HG02852 (cell line): ENCODE measurements at regions not wholly inside any gene's neighbourhood (a gene's known extent, or its start where the extent isn't known, plus 50 kb on each side); places are given as distances from the start of the nearest gene placed in this dataset.

Experiments used
- ATAC-seq: cut with Tn5 transposase; IDR thresholded peaks from one replicate; pipeline ENCODE4 v1.9.1; 2021; ENCODE audit warnings: mild to moderate bottlenecking, moderate library complexity; ENCODE audit not compliant: unreplicated experiment

DNA sequence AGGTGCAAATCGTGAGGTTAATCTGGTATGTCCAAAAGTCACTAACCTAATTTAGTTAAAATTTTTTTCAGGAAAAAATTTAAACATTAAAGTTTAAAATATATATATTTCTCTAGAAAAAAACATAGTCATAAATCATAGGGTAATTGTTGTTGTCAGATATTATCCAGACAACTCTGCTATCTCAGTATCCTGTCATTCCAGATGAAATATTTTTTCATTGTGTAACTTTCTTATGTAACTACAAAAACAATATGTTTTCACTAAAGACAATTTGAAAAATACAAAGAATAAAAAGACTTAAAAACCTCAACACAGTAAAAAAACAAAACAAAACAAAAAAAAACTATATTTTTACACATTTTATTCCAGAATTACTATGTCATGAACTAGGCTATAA, 57.6 kb downstream of the TENT5A start:
- ATAC-seq = no peak

DNA sequence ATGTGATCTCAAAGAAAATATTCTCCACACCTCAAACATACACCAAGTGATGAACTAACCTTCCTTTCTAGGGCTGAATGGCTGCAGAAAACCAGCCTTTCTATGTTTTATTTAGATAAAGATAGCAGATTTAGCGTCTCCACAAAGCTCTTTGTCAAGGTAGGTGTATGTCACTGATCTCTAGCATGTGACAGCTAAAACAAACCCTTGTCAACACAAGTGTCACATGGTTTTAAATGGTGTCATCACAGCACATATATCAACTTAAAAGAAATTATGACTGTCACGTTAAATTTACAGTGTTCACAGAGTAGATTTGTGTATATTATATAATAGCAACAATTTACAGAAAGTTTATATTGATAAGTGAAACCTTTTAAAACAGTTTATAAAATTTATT, 58.3 kb downstream of the TENT5A start:
- ATAC-seq = no peak

DNA sequence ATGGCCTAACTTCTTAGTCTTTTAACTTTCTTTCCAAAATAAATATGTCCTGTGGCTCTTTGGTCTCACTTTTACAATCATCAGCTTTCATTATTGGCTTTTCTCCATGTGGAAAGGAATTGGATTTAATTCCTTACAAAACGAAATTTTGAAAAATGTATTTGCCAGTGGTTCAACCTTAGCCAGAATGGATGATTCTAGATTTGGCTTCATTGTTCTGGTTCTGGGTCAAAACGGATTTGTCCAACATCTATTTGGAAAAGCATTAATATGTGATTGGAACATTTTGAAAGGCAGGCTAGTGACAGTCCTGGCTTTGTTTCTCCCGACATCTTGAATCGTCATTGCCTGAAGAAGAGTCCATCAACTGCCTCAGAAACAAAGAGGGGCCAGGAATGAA, 59.2 kb downstream of the TENT5A start:
- ATAC-seq = no peak

DNA sequence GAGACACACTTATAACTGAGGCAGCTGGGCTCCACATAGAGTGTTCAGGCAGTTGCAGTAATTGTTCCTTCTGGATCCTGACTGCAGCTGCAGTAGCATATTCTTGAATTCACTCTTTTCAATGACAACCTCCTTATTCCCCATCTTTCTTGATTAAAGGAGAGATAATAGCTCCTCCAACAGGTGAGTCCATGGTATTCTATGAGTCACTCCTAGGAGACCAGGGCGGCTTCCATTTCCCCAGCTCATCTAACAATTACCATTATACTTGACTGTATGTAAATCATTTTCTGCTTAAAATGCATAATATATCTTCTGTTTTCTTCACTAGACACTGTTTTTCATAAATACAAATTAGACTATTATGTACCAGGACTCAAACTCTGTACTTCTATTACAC, 62.4 kb downstream of the TENT5A start:
- no peak for ATAC-seq

DNA sequence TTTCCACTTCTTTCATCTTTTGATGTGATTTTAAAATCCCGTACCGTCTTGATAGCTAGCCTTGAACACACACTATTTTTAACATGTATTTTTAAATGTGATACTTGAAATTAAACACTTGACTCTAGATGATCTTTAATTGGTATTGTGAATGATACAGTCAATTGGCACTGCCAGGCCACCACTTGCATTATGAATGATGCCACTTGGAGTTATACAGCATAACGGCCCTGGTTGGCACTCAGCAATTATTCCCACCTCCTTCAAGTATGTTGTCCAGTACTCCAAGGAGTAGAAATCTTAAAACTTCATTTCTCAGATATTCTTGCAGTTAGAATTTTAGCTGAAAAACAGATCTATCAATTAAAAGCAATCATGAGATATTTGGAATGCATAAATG, 62.9 kb downstream of the TENT5A start:
- ATAC-seq = no peak

DNA sequence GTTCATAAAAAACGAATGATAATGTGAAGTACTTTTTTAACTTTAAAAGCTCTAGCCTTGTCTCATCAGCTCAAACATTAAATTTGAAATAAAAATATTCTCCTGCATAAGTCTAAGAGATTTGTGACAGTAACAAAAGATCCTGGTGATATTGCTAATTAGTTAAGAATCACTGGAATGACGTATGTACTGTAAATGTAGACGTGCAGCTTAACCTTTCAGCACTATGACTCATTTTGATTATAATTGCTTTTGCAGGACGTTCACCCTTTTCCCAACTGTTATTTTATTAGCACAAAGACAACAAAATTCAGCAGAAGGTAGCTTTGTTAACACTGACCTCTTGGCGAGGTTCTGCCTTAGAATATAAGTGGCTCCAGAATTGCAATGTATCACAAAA, 68.6 kb downstream of the TENT5A start:
- no peak for ATAC-seq

DNA sequence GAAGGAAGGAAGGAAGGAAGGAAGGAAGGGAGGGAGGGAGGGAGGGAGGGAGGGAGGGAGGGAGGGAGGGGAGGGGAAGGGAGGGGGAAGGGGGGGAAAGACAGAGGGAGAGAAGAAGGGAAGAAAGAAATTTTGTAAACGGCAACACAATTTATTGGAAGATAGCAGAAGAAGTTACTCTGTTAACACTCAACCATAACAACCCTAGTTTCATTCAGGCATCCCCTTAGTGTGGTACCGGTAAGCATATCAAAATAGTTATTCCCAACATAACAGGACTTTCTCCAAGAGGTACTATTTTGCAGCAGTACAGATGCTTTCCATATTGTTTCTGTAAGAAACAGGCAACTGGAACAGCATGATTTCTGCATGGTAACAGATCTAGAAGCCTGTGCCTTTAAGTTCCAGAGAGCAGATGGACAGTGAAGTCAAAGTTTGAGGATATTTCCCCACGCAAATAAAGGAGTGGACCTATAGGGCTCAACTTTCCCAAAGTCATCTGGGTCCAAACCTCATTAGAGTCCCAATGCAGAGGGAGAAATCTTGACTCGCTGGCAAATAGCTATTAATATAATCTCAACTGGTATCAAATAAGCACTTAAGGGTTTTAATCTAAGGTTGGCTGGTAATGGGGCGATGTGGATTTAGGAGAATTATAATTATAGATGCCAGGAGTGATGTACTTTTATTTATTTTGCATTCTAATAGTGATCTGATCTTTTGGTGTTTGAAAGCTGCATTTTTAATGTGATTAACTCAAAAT, 69.4 kb downstream of the TENT5A start:
- no peak for ATAC-seq

DNA sequence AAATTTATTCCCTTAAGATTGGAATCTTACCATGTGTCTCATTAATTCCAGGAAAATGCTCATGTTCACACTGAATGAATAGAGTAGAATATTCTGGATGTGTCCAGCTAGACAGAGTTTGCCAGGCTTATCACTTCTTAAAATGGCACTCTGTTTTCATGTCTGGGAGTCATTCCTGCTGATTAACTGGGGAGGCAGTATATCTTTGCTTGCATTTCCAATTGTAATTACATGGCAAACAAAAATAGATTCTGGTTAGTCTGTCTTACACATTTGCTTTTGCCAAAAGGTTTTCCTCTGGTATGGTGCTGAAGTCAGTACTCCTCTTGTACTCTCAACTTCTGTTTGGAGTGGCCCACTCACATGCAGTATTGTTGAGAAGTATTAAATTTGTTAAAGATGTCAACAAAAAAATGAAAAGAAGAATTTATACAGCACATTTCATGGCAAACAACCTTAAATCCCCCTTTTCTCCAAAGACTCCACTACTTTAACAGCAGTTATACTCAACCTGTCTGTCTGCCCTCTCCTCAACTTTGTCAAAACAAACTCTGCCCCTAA, 70.2 kb downstream of the TENT5A start:
- no peak for ATAC-seq

DNA sequence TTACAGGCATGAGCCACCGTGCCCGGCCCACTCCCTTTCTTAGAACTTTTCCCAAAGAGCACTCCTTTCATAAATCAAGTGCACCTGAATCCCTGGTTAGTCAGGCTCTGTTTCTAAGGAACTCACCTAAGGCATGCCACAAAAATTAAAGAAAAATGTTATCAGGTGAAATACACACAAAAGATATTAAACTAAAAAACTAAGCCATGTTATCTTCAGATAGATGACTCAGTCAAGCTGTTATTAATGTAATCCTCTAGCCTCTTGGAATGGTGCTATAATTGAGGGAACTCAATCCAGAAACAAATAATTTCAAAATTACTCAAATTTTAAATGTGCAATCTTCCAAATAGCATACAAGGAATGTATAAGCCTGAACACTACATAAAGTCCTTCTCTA, 83.0 kb downstream of the TENT5A start:
- no peak for ATAC-seq

DNA sequence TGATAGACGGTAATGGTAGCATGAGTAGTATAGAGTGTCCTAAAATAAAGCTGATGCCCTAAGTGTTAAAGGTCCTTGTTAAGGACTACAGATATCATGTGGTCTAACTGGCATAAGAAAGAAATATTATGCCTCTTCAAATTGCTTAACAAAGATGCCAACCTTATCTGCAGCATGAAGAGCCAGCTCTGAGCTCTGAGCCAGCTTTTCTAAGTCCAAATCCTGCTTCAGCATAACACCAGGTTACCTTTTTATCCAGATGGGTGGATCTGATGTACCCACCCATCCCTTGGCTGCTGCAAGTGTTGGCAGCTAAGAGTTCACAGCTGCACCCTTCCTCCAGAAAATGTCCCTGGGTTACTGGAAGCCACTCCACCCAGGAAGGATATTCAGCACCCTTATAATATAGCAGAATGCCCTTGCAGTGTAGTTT, 83.8 kb downstream of the TENT5A start:
- ATAC-seq = no peak

DNA sequence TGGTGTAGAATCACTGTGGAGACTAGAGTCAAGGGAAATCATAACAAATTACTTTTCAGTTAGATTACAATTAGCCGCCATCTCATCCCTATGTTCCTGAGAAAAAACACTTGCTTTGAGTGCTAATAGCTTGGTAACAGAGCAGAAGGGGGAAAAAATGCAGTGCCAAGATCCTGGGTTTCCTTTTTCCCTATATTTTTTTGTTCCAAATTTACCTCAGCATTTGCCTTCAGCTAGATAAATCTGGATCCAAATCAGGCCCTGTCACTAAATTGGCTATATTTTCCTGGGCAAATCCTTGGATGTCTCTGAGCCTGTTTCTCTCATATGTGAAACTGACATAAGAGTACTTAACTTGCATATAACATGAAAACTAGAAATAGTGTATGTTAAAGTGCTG, 86.0 kb downstream of the TENT5A start:
- no peak for ATAC-seq

DNA sequence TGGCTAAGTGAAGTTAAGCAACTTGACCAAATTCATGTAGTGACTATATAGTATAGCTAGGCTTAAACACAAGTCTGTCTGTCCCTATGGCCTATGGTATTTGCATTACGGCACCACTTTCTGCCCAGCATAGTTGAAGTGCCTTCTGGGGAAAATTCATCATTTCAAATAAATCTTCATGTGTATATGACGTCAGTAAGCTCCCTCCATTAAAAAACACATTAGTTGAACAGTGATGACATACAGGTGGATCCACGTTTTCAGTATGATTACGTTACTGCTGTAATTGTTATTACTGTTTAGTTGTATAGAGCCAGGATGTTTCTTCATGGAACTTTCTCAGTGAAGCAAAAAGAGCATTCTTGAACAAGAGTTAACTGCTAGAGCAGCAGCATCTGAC, 96.2 kb downstream of the TENT5A start:
- ATAC-seq = no peak

DNA sequence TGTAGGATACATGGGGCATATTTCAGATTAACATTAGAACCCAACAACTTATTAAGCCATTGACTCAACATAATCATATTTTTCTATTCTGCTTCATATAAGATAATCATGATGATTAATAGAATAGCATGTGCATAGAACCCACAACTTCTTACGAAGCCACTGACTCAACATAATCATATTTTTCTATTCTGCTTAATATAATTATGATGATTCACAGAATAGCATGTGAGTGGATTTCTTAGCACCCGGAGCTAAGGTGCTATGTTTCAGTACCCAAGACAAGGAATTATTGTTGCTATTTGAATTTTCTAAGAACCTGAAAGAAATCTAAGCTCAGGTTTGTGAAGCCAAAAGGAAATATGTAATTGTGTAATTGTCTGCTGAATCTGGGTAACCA, 96.8 kb downstream of the TENT5A start:
- ATAC-seq = no peak

DNA sequence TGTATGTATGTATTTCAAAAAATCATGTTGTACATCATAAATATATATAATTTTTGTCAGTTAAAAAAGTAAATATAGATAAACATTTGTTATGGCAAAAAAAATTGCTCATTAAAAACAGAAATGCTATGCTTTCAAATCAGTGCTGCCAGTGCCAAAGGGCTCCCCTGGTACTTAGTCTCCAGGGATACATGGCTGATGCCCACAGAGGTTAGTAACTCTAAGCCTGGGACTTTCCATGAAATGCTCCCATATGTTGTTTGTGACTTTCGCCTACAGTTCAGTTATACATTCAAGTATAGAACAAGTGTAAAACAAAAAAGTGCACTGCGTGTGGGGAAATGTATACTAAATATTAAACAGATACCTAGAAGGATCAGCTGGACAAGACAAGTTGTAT, 104.0 kb downstream of the TENT5A start:
- no peak for ATAC-seq

DNA sequence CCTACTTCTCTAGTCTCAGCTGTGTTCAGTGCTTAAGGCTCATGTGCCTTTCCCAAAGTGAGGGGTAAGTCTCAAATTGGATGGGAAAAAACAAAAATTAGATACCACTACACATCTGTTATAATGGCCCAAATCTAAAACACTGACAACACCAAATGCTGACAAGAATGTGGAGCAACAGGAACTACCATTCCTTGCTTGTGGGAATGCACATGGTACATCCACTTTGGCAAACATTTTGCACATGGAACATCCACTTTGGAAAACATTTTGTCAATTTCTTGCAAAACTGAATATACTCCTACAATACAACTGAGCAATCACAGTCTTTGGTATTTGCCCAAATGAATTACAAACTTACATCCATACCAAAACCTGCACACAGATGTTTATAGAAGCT, 109.3 kb downstream of the TENT5A start:
- no peak for ATAC-seq

DNA sequence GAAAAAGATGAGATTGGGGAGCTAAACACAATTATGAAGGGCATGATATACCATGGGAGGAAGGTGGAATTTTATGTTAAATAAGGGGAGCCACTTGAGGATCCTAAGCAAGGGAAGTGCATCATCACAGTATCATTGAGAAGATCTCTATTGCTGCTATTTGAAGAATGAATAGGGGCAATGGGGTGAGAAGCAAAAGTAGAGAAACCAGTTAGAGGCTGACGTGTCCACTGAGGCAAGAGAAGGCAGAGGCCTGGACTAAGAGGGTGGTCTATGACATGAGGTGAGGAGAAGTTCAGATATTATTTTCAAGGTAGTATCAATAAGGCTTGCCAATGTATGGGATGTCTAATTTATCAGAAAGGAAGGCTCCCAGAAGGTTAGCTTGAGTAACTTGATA, 111.6 kb downstream of the TENT5A start:
- ATAC-seq = no peak

DNA sequence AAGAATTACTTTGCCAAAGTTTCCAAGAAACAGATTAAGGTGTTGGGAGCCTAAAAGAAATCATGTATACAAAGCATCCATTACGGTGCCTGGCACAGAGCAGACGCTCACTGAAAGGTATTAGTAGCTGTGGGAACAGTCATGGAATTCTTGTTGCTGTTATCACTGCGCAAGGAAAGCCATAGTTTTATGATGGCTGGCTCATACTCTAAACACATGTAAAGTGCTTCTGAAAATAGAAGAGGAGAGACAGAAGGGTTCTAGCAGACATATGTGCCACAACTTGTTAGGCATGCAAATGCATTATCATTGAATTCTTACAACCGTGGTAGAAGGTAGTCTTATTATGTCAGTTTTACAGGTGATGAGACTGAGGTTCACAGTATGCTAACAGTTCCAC, 112.4 kb downstream of the TENT5A start:
- ATAC-seq = no peak

DNA sequence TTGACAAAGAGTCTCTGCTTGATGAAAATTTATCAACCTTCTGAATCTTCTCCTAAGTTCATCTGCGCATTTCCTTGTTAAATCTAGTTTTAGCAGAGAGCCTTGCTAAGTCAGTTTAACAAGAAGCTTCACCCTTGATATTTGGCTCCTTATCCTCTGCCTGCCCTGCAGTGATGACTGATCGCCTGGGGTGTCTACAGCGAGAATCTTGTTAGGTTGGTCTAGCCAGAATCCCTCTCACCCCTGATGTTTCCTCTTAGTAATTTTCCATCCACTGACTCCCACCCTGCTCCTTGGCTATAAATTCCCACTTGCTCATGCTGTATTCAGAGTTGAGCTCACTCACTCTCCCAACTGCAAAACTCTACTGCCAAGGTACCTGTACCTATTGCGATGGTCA, 114.1 kb downstream of the TENT5A start:
- ATAC-seq = no peak

DNA sequence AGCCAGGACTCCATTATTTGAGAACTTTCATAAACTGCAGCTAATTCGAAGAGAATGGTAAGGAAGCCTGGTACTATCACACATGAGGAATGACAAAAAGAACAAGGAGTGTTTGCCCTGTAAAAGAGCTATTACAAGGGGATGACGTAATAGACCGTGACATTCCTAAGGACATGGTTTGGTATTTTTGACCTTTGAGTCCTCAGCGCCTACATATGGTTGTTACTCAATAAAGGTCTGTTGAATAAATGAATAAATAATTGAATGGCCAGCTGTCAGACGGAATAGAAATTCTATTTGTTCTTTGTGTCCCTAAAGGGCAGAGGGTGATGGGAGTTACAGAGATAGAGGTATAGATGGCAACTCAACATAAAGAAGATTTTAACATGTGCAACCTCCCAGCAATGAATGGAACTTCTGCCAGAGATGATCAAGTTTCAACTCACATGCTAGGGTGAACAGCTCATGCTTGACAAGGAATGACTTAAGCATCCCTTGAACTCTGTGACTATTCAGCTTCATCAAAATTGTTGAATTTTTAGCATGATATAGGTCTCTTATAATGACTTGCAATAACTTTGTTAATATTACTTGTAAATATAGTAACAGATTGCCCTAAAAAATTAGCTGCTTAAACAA, 115.4 kb downstream of the TENT5A start:
- ATAC-seq = no peak

DNA sequence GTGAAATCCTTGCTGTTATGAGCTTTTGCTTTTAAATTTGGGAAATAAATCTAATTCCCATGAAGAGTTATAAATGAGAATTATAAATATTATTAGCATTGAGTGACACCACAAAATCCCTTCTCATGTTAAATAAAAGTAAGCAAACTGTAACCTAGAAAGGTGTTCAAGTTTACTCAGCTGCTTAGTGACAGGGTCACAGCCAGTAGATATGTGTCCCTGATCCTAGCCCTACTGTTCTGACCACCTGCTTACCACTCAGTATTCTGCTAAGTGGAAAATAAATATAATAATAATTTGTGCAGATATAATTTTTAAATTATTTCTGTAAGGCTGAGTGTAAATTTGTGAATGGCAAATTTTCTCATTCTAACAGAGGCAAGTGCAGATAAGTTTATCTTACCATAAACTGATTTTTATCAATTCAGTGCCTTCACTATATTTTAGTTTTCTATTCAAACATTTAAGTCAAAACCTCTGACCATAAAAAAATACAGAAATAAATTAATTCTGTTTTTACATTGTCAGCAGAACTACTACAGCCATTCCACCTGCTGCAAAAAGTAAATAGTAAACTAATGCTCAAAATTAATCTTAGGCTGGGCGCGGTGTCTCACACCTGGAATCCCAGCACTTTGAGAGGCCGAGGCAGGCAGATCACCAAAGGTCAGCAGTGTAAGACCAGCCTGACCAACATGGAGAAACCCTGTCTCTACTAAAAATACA, 118.2 kb downstream of the TENT5A start:
- no peak for ATAC-seq

DNA sequence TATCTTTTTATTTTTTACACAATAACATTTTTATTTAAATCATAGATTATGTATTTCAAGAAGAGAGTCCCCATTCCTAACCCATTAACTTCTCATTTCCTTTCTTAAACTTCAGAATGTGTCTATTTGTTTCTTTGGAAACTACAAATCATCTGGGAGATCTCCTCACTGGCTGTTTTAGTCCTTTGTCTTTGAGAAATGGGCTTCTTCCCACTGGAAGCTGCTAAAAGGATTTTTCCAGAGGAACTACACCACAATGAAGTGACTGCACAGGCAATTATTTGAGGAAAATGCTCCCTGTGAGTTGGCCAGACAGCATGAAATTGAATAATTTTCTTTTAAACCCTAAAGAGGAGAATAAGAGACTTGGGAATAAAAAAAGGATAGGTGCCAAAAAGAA, 119.1 kb downstream of the TENT5A start:
- no peak for ATAC-seq

DNA sequence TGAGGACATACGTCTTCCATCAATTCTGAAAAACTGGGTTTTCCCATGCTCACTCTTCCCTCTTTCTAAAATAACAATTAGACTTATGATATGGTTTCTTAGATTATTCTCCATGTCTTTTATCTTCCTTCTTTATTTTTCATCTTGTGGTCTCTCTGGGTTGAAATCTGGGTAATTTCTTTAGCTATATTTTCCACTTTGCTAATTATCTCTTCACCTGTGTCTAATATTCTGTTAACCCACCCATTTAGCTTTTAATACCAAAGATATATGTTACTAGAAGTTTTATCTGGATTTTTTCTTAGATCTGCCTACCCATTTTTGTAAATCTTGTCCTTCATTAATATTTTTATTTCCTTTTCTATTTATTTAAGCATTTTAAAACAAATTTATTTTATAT, 121.8 kb downstream of the TENT5A start:
- no peak for ATAC-seq
